Transverse colon (tissue), 4 donors: ENCODE measurements at regions not wholly inside any gene's neighbourhood (a gene's known extent, or its start where the extent isn't known, plus 50 kb on each side); places are given as distances from the start of the nearest gene placed in this dataset.

Experiments used
- DNase-seq: peaks from one replicate; pipeline ENCODE4 v3.0.0-alpha.2; 2019
- H3K27ac ChIP-seq, 4 donors: fragments of 200-600 bp; sonication (generic); 2 replicates each; pipeline ENCODE4 v1.5.1; 2016 to 2018; ENCODE audit warnings: inconsistent platforms in 4 of 4
- H3K27me3 ChIP-seq: fragments of 200-600 bp; sonication (generic); 2 replicates; pipeline ENCODE4 v1.5.1; 2017; ENCODE audit warnings: inconsistent platforms
- H3K36me3 ChIP-seq, 4 donors: fragments of 200-600 bp; sonication (generic); 2 replicates each; pipeline ENCODE4 v1.5.1; 2017 to 2019; ENCODE audit warnings: inconsistent platforms in 4 of 4
- H3K4me1 ChIP-seq, 4 donors: fragments of 200-600 bp; sonication (generic); 2 replicates each; pipeline ENCODE4 v1.5.1; 2017 to 2020; ENCODE audit warnings: inconsistent platforms in 4 of 4
- H3K4me3 ChIP-seq, 4 donors: fragments of 200-600 bp; sonication (generic); 1 replicate in 1 of 4; 2 replicates in 3 of 4; pipeline versions ENCODE4 v1.5.1 to v1.6.1; 2017 to 2019; ENCODE audit warnings: inconsistent platforms in 4 of 4
- H3K9me3 ChIP-seq, 2 donors: fragments of 200-600 bp; sonication (generic); 2 replicates each; pipeline ENCODE4 v1.5.1; 2017 to 2019; ENCODE audit warnings: inconsistent platforms in 2 of 2
- EP300 ChIP-seq: sonication (generic); formaldehyde crosslinking; IDR thresholded peaks from one replicate; pipeline ENCODE4 v1.6.1; 2017; ENCODE audit warnings: antibody characterized with exemption, low read depth
- POLR2A ChIP-seq: fragments of 450-650 bp; IDR thresholded peaks from one replicate; pipeline ENCODE4 v1.6.1; 2016; ENCODE audit warnings: antibody characterized with exemption, mild to moderate bottlenecking, moderate library complexity
- POLR2AphosphoS5 ChIP-seq, 3 donors: sonication (generic); formaldehyde crosslinking; IDR thresholded peaks; one replicate each; pipeline ENCODE4 v1.6.1; 2016; ENCODE audit warnings: antibody characterized with exemption in 3 of 3
- WGBS, 2 donors: methylation state at CpG; one replicate each; pipeline ENCODE4 v1.1.5; 2018; ENCODE audit warnings: low coverage in 1 of 2; 5-methylcytosine and 5-hydroxymethylcytosine counted together
- in situ Hi-C, 4 donors: fragments of 200-750 bp; cut with MboI; loops; one replicate each; pipeline versions ENCODE4 v1.15.0 to v1.15.1; 2017; ENCODE audit warnings: low sequenced_read_pairs in 3 of 4, low pct_ligation_motif_present in 1 of 4, low pct_unique_long_range_greater_than_20kb in 1 of 4
- intact Hi-C: fragments of 100-400 bp; cut with DNase I; formaldehyde crosslinking; loops from one replicate; pipeline ENCODE4 v1.15.1; 2023; ENCODE audit warnings: low total_unique reads
- TF ChIP-seq, protein P1 (sequence below), 5 experiments: fragments of 200-600 bp in 3 of 5; fragments of 450-650 bp in 2 of 5; sonication (generic) in 3 of 5; IDR thresholded peaks; 1 replicate in 2 of 5; 2 replicates in 3 of 5; pipeline ENCODE4 v1.5.1; 2016 to 2017; ENCODE audit warnings: antibody characterized with exemption in 5 of 5, inconsistent platforms in 3 of 5, mild to moderate bottlenecking in 2 of 5, moderate library complexity in 1 of 5

- no peak for DNase-seq
Observed at GRCh38 chr14:97712471-97712870, 915.3 kb downstream of the VRK1 start.

DNA sequence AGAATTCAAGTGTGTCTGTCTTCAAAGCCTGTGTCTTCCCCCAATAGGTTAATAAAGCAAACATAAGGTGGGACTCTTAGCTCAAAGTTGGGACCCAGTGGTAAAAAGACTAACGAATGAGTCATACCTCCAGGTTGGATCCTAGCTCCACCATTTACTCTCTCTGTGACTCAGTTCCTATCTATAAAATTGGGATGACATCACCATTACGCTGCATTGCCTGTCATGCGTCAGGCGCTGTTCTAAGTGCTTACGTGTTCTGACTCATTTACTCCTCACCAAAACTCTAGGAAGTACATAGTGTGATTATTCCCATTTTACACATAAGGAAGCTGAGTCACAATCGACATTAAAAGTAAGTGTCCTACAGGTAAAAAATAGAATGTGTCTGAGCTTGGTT lies 915.8 kb downstream of the VRK1 start:
- in situ Hi-C loops (no loop called here), intact Hi-C loops (no loop called here)
- H3K27me3 ChIP-seq: no peaks in the 10 kb centered on the region
- 81 to 95% methylated on average over 3 to 6 of the region's 6 CpGs for WGBS, 2 donors
- no peaks in the 10 kb centered on the region for H3K4me1 ChIP-seq
- no peaks in the 10 kb centered on the region for H3K9me3 ChIP-seq
- no peak overlapping the region for H3K27ac ChIP-seq
- H3K36me3 ChIP-seq: no peaks in the 10 kb centered on the region
- no peak overlapping the region for H3K4me3 ChIP-seq
- no peak for DNase-seq
- TF ChIP-seq EP300 (no peak), POLR2A (no peak), POLR2AphosphoS5 (IDR thresholded peaks at IDR 0.05) (no peak)
- TF ChIP-seq, protein P1, sequence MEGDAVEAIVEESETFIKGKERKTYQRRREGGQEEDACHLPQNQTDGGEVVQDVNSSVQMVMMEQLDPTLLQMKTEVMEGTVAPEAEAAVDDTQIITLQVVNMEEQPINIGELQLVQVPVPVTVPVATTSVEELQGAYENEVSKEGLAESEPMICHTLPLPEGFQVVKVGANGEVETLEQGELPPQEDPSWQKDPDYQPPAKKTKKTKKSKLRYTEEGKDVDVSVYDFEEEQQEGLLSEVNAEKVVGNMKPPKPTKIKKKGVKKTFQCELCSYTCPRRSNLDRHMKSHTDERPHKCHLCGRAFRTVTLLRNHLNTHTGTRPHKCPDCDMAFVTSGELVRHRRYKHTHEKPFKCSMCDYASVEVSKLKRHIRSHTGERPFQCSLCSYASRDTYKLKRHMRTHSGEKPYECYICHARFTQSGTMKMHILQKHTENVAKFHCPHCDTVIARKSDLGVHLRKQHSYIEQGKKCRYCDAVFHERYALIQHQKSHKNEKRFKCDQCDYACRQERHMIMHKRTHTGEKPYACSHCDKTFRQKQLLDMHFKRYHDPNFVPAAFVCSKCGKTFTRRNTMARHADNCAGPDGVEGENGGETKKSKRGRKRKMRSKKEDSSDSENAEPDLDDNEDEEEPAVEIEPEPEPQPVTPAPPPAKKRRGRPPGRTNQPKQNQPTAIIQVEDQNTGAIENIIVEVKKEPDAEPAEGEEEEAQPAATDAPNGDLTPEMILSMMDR (IDR thresholded peaks at IDR 0.05): no peak

More at GRCh38 chr14:97712471-97712870, 915.3 kb downstream of the VRK1 start:
- H3K27ac ChIP-seq: no peak overlapping the region
- no peak overlapping the region for H3K4me3 ChIP-seq
- H3K27me3 ChIP-seq: no peaks in the 10 kb centered on the region
- H3K9me3 ChIP-seq: no peaks in the 10 kb centered on the region
- TF ChIP-seq POLR2A: no peak
- TF ChIP-seq, protein P1 (IDR thresholded peaks at IDR 0.05): no peak
- no peak for TF ChIP-seq EP300
- TF ChIP-seq POLR2AphosphoS5 (IDR thresholded peaks at IDR 0.05): no peak
- no peaks in the 10 kb centered on the region for H3K4me1 ChIP-seq
- no peaks in the 10 kb centered on the region for H3K36me3 ChIP-seq
- intact Hi-C loops (no loop called here), in situ Hi-C loops (no loop called here)

DNA sequence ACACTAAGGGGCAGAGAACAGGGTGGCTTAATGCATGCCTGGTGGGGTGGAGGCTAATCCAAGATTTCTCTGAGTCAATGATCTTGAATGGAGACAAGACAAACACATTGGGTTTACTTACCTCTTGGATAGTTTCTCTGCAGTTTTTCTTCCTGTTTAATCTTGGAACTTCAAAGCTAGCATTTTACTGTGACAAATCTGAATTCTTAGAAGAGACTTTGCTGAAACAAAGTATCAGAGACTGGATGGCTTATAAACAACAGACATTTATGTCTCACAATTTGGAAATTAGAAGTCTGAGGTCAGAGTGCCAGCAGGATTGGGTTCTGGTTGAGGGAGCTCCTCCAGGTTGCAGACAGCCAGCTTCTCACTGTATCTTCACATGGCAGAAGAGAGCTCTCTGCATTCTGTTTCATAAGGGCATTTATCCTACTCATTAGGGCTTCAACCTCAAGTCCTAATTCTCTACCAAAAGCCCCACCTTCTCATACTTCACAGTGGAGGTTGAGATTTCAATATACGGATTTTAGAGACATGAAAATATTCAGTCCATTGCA lies 921.8 kb downstream of the VRK1 start:
- TF ChIP-seq POLR2AphosphoS5 (IDR thresholded peaks at IDR 0.05): no peak
- TF ChIP-seq POLR2A: no peak
- TF ChIP-seq, protein P1 (IDR thresholded peaks at IDR 0.05): no peak
- TF ChIP-seq EP300: no peak
- Histone ChIP-seq H3K36me3 (no peaks in the 10 kb centered on the region), H3K27ac (no peak overlapping the region), H3K4me3 (no peak overlapping the region), H3K4me1 (no peaks in the 10 kb centered on the region), H3K27me3 (no peaks in the 10 kb centered on the region), H3K9me3 (peaks cover 4 to 7% of the 10 kb centered on the region in 2 donors)
- in situ Hi-C loops: no loop called here
- 75 to 77% methylated on average over 1 of the region's 1 CpG for WGBS, 2 donors
- no peak for DNase-seq
- intact Hi-C loops: no loop called here

- H3K27me3 ChIP-seq: no peaks in the 10 kb centered on the region
- intact Hi-C loops (no loop called here), in situ Hi-C loops (no loop called here)
- 60 to 65% methylated on average over 2 of the region's 2 CpGs for WGBS, 2 donors
- no peak for DNase-seq
- H3K36me3 ChIP-seq: no peaks in the 10 kb centered on the region
- H3K4me1 ChIP-seq: no peaks in the 10 kb centered on the region
- H3K4me3 ChIP-seq: no peak overlapping the region
- H3K9me3 ChIP-seq: peaks cover 4 to 7% of the 10 kb centered on the region in 2 donors
- TF ChIP-seq POLR2A (no peak), POLR2AphosphoS5 (IDR thresholded peaks at IDR 0.05) (no peak), EP300 (no peak)
- TF ChIP-seq, protein P1 (IDR thresholded peaks at IDR 0.05): no peak
- no peak overlapping the region for H3K27ac ChIP-seq
Observed at GRCh38 chr14:97719931-97720330, 922.7 kb downstream of the VRK1 start.
